ENCODE measurements at regions not wholly inside any gene's neighbourhood (a gene's known extent, or its start where the extent isn't known, plus 50 kb on each side); places are given as distances from the start of the nearest gene placed in this dataset.
"Not testable (repeated sequence)": the region's sequence is repeated elsewhere in the genome, so short reads cannot be mapped to it uniquely, and the experiment has no call there.

GRCh38 chr10:5580038-5580428 is 55.3 kb downstream of the CALML3 start:
- not testable (repeated sequence) for TF ChIP-seq CTCF (IDR thresholded peaks at IDR 0.05 in 4 of 5, conservative IDR thresholded peaks at IDR 0.05 in 1 of 5); POLR2A (IDR thresholded peaks at IDR 0.05)
